IMR-90 (cell line): ENCODE measurements at regions not wholly inside any gene's neighbourhood (a gene's known extent, or its start where the extent isn't known, plus 50 kb on each side); places are given as distances from the start of the nearest gene placed in this dataset.

Experiments used
- ATAC-seq: fragments of 200-7000 bp; cut with Tn5 transposase; 2 replicates; pipeline ENCODE4 v1.9.1; 2020; ENCODE audit warnings: low read depth, mild to moderate bottlenecking, moderate library complexity
- BruUV-seq: library from RNA; stranded (reverse); fragments of 400-500 nt; replicated peaks from 2 replicates; lab custom pipeline; 2021; lab: Mats Ljungman, UMichigan
- CTCF ChIA-PET: fragments of 300-600 bp; formaldehyde crosslinking; extraction: SDS; loops from one replicate; lab custom pipeline; 2021; ENCODE audit warnings: antibody characterized with exemption; lab: Yijun Ruan, JAX
- POLR2A ChIA-PET: fragments of 300-600 bp; sonication (Branson Sonifier 250); formaldehyde crosslinking; loops from one replicate; lab custom pipeline; 2022; ENCODE audit warnings: antibody characterized with exemption; ENCODE audit not compliant: unreplicated experiment; lab: Charles Lee
- DNase-seq: peaks from one replicate; pipeline ENCODE4 v3.0.0; 2013
- H2AFZ ChIP-seq: replicated peaks from 2 replicates; pipeline ENCODE3; 2013; ENCODE audit warnings: low read length, mild to moderate bottlenecking; ENCODE audit not compliant: poor library complexity
- H2AK5ac ChIP-seq: 2 replicates; pipeline ENCODE4 v1.6.1; 2013; ENCODE audit warnings: low read depth, low read length, inconsistent platforms
- H2AK9ac ChIP-seq: replicated peaks from 2 replicates; pipeline ENCODE3; 2013; ENCODE audit warnings: mild to moderate bottlenecking, low read depth, low read length, moderate library complexity; ENCODE audit not compliant: poor library complexity
- H2BK120ac ChIP-seq: 2 replicates; pipeline ENCODE4 v1.6.1; 2013; ENCODE audit warnings: low read depth, low read length, inconsistent platforms
- H2BK15ac ChIP-seq: 3 replicates; pipeline ENCODE4 v1.6.1; 2013; ENCODE audit warnings: low read depth, low read length, inconsistent platforms
- H2BK20ac ChIP-seq: 2 replicates; pipeline ENCODE4 v1.6.1; 2013; ENCODE audit warnings: low read depth, mild to moderate bottlenecking, inconsistent platforms, low read length, moderate library complexity
- H2BK5ac ChIP-seq: 2 replicates; pipeline ENCODE4 v1.6.1; 2013; ENCODE audit warnings: mild to moderate bottlenecking, low read depth, low read length, inconsistent platforms; ENCODE audit not compliant: poor library complexity, severe bottlenecking
- H3K14ac ChIP-seq: replicated peaks from 2 replicates; pipeline ENCODE4 v1.6.1; 2013; ENCODE audit warnings: low read depth, low read length, inconsistent platforms
- H3K18ac ChIP-seq: 2 replicates; pipeline ENCODE4 v1.6.1; 2013; ENCODE audit warnings: low read depth, low read length, control low read depth
- H3K23ac ChIP-seq: 2 replicates; pipeline ENCODE4 v1.6.1; 2013; ENCODE audit warnings: low read depth, low read length, inconsistent platforms
- H3K27ac ChIP-seq: 2 replicates; pipeline ENCODE4 v1.5.1; 2013; ENCODE audit warnings: mild to moderate bottlenecking, control low read depth, low read length; ENCODE audit not compliant: insufficient read depth
- H3K27me3 ChIP-seq: 2 replicates; pipeline ENCODE4 v1.6.1; 2013; ENCODE audit warnings: low read length; ENCODE audit not compliant: control insufficient read depth, insufficient read depth
- H3K36me3 ChIP-seq: 2 replicates; pipeline ENCODE4 v1.6.1; 2013; ENCODE audit warnings: low read length, mixed read lengths; ENCODE audit not compliant: control insufficient read depth, insufficient read depth
- H3K4ac ChIP-seq: 2 replicates; pipeline ENCODE4 v1.6.1; 2013; ENCODE audit warnings: low read depth, low read length, inconsistent platforms
- H3K4me1 ChIP-seq: 2 replicates; pipeline ENCODE4 v1.6.1; 2013; ENCODE audit warnings: low read length, mixed read lengths; ENCODE audit not compliant: control insufficient read depth, insufficient read depth
- H3K4me2 ChIP-seq: 2 replicates; pipeline ENCODE4 v1.6.1; 2013; ENCODE audit warnings: low read depth, mild to moderate bottlenecking, control low read depth, low read length, moderate library complexity
- H3K4me3 ChIP-seq: 2 replicates; pipeline ENCODE4 v1.5.1; 2013; ENCODE audit warnings: low read depth, mild to moderate bottlenecking, control low read depth, low read length, moderate library complexity; ENCODE audit not compliant: insufficient read depth
- H3K56ac ChIP-seq: 2 replicates; pipeline ENCODE4 v1.6.1; 2013; ENCODE audit warnings: low read length, inconsistent platforms; ENCODE audit not compliant: insufficient read depth; ENCODE audit errors: extremely low read depth
- H3K79me1 ChIP-seq, 2 experiments: 2 replicates each; pipeline ENCODE4 v1.6.1; 2013; ENCODE audit warnings: low read length in 2 of 2, inconsistent platforms in 1 of 2, low read depth in 1 of 2
- H3K9ac ChIP-seq: 2 replicates; pipeline ENCODE4 v1.6.1; 2013; ENCODE audit warnings: low read depth, low read length, control low read depth
- H3K9me1 ChIP-seq: 2 replicates; pipeline ENCODE4 v1.6.1; 2013; ENCODE audit warnings: low read length, inconsistent platforms; ENCODE audit not compliant: insufficient read depth
- H3K9me3 ChIP-seq: 2 replicates; pipeline ENCODE4 v1.6.1; 2013; ENCODE audit warnings: low read length; ENCODE audit not compliant: control insufficient read depth, insufficient read depth
- H4K20me1 ChIP-seq: 2 replicates; pipeline ENCODE4 v1.6.1; 2013; ENCODE audit warnings: low read length, inconsistent platforms; ENCODE audit not compliant: insufficient read depth
- H4K5ac ChIP-seq: 2 replicates; pipeline ENCODE4 v1.6.1; 2013; ENCODE audit warnings: mild to moderate bottlenecking, low read depth, low read length, control low read depth
- H4K8ac ChIP-seq, 2 experiments: 2 replicates each; pipeline ENCODE4 v1.6.1; 2013; ENCODE audit warnings: low read depth in 2 of 2, low read length in 2 of 2, control low read depth in 1 of 2, inconsistent platforms in 1 of 2
- H4K91ac ChIP-seq: 2 replicates; pipeline ENCODE4 v1.6.1; 2013; ENCODE audit warnings: low read depth, low read length, inconsistent platforms; ENCODE audit not compliant: insufficient read depth
- CEBPB ChIP-seq: IDR thresholded peaks from 2 replicates; pipeline ENCODE4 v1.6.1; 2012; ENCODE audit warnings: low read depth, low read length, improper control_type of control experiment
- CHD1 ChIP-seq: IDR thresholded peaks from 2 replicates; pipeline ENCODE4 v1.6.1; 2012; ENCODE audit warnings: low read depth, low read length, improper control_type of control experiment
- CTCF ChIP-seq: conservative IDR thresholded peaks from 2 replicates; pipeline ENCODE4 v1.5.1; 2012; ENCODE audit warnings: mild to moderate bottlenecking, low read depth, low read length, improper control_type of control experiment
- FOS ChIP-seq: fragments of 150-350 bp; IDR thresholded peaks from 2 replicates; pipeline ENCODE4 v1.6.1; 2016; ENCODE audit warnings: low read depth, low read length
- MAFK ChIP-seq: IDR thresholded peaks from 2 replicates; pipeline ENCODE4 v1.6.1; 2012; ENCODE audit warnings: low read depth, low read length, improper control_type of control experiment
- NFE2L2 ChIP-seq: fragments of 150-350 bp; IDR thresholded peaks from 2 replicates; pipeline ENCODE4 v1.6.1; 2016; ENCODE audit warnings: low read depth, mild to moderate bottlenecking, low read length
- POLR2A ChIP-seq: IDR thresholded peaks from 2 replicates; pipeline ENCODE4 v1.6.1; 2012; ENCODE audit warnings: mild to moderate bottlenecking, low read depth, low read length
- RAD21 ChIP-seq: IDR thresholded peaks from 2 replicates; pipeline ENCODE4 v1.6.1; 2012; ENCODE audit warnings: low read length, improper control_type of control experiment
- RCOR1 ChIP-seq: IDR thresholded peaks from 2 replicates; pipeline ENCODE4 v1.6.1; 2012; ENCODE audit warnings: mild to moderate bottlenecking, low read length, improper control_type of control experiment; ENCODE audit not compliant: insufficient replicate concordance
- RFX5 ChIP-seq: IDR thresholded peaks from 2 replicates; pipeline ENCODE4 v1.8.0; 2012; ENCODE audit warnings: low read depth, mild to moderate bottlenecking, low read length, moderate library complexity
- USF2 ChIP-seq: fragments of 150-350 bp; IDR thresholded peaks from 2 replicates; pipeline ENCODE4 v1.6.1; 2017; ENCODE audit warnings: mild to moderate bottlenecking, antibody characterized with exemption, low read length, low read depth
- WGBS, 2 experiments: methylation state at CpG; one replicate each; pipeline versions ENCODE4 v1.1.5 to v1.1.7; 2013; ENCODE audit warnings: missing lambda C conversion rate in 2 of 2; ENCODE audit not compliant: insufficient read length in 1 of 2; ENCODE audit errors: extremely low coverage in 2 of 2; 5-methylcytosine and 5-hydroxymethylcytosine counted together
- dilution Hi-C: fragments of 300-500 bp; cut with HindIII; formaldehyde crosslinking; loops from one replicate; pipeline ENCODE4 v1.14.3; 2018; ENCODE audit warnings: low sequenced_read_pairs; ENCODE audit not compliant: unreplicated experiment
- in situ Hi-C: fragments of 300-500 bp; cut with MboI; formaldehyde crosslinking; loops from 3 replicates; pipeline ENCODE4 v1.14.3; 2019; ENCODE audit warnings: low sequenced_read_pairs, inconsistent platforms, mixed read lengths
- intact Hi-C: fragments of 100-400 bp; cut with micrococcal nuclease; formaldehyde crosslinking; loops from 2 replicates; pipeline ENCODE4 v1.10.0; 2022

- no peak overlapping the region for H3K18ac ChIP-seq
- no peaks in the 10 kb centered on the region for H4K20me1 ChIP-seq
- no peak overlapping the region for H4K91ac ChIP-seq
- H3K4me3 ChIP-seq: no peak overlapping the region
- no peaks in the 10 kb centered on the region for H3K36me3 ChIP-seq
- no peak overlapping the region for H3K27ac ChIP-seq
- H3K27me3 ChIP-seq: peaks cover 36% of the 10 kb centered on the region
- no peaks in the 10 kb centered on the region for H3K9me3 ChIP-seq
- H3K23ac ChIP-seq: no peak overlapping the region
- no peak overlapping the region for H2AFZ ChIP-seq
- 88% methylated on average over 22 of the region's 30 CpGs; no CpG with 5 or more reads in 1 of the 2 experiments for WGBS, 2 experiments
- no TSS peak for BruUV-seq
- H3K79me1 ChIP-seq: no peaks in the 10 kb centered on the region
- no peak overlapping the region for H2BK15ac ChIP-seq
- H2BK5ac ChIP-seq: no peak overlapping the region
- intact Hi-C loops (no loop called here), in situ Hi-C loops (no loop called here), dilution Hi-C loops (no loop called here)
- no peak for DNase-seq
- no peaks in the 10 kb centered on the region for H3K4me1 ChIP-seq
- H2AK9ac ChIP-seq: no peak overlapping the region
- POLR2A ChIA-PET: no interaction called here
- TF ChIP-seq RFX5 (no peak), RAD21 (no peak), USF2 (no peak), POLR2A (no peak), NFE2L2 (no peak), MAFK (no peak), FOS (no peak), CHD1 (no peak), CEBPB (no peak), CTCF (no peak), RCOR1 (no peak)
- H3K4me2 ChIP-seq: no peak overlapping the region
- H4K5ac ChIP-seq: no peak overlapping the region
- CTCF ChIA-PET: no interaction called here
- H3K9ac ChIP-seq: no peak overlapping the region
- H3K4ac ChIP-seq: no peak overlapping the region
- no peak overlapping the region for H3K14ac ChIP-seq
- H3K9me1 ChIP-seq: no peaks in the 10 kb centered on the region
- no peak overlapping the region for H2BK120ac ChIP-seq
- no peak overlapping the region for H3K56ac ChIP-seq
- H2BK20ac ChIP-seq: no peak overlapping the region
- no peak overlapping the region for H4K8ac ChIP-seq
- H2AK5ac ChIP-seq: no peak overlapping the region
- no peak for ATAC-seq
These were observed 87.6 kb downstream of the YTHDF1 start for GRCh38 chr20:63128367-63128766.
